Panc1 (cell line): ENCODE measurements at regions not wholly inside any gene's neighbourhood (a gene's known extent, or its start where the extent isn't known, plus 50 kb on each side); places are given as distances from the start of the nearest gene placed in this dataset.

Source experiments
- POLR2AphosphoS5 ChIP-seq: IDR thresholded peaks from 2 replicates; pipeline ENCODE4 v1.6.1; 2012; ENCODE audit warnings: mild to moderate bottlenecking, low read depth, low read length, moderate library complexity
- TCF7L2 ChIP-seq: IDR thresholded peaks from 2 replicates; pipeline ENCODE4 v1.6.1; 2011; ENCODE audit warnings: mild to moderate bottlenecking, low read depth, low read length, inconsistent platforms
- TF ChIP-seq, protein P1 (sequence below), 2 experiments: IDR thresholded peaks; 2 replicates each; pipeline ENCODE4 v1.6.1; 2011 to 2012; ENCODE audit warnings: low read depth in 2 of 2, control low read depth in 1 of 2, low read length in 1 of 2, mild to moderate bottlenecking in 1 of 2, moderate library complexity in 1 of 2; ENCODE audit not compliant: insufficient read depth in 1 of 2
- TF ChIP-seq, protein P2 (sequence below): fragments of 450-650 bp; IDR thresholded peaks from 2 replicates; pipeline ENCODE4 v1.5.1; 2017; ENCODE audit warnings: mild to moderate bottlenecking

DNA sequence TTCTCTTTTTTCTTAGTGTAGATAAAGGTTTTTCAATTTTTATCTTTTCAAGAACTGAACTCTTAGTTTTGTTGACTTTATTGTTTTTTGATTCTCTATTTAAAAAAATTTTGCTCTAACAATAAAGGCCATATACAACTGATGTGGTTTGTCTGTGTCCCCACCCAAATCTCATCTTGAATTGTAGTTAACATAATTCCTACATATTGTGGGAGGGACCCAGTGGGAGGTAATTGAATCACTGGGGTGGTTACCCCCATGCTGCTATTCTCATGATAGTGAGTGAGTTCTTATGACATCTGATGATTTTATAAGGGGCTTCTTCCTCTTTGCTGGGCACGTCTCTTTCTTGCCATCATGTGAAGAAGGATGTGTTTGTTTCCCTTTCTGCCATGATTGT is 199.8 kb downstream of the DHX35 start:
- TF ChIP-seq, protein P1, sequence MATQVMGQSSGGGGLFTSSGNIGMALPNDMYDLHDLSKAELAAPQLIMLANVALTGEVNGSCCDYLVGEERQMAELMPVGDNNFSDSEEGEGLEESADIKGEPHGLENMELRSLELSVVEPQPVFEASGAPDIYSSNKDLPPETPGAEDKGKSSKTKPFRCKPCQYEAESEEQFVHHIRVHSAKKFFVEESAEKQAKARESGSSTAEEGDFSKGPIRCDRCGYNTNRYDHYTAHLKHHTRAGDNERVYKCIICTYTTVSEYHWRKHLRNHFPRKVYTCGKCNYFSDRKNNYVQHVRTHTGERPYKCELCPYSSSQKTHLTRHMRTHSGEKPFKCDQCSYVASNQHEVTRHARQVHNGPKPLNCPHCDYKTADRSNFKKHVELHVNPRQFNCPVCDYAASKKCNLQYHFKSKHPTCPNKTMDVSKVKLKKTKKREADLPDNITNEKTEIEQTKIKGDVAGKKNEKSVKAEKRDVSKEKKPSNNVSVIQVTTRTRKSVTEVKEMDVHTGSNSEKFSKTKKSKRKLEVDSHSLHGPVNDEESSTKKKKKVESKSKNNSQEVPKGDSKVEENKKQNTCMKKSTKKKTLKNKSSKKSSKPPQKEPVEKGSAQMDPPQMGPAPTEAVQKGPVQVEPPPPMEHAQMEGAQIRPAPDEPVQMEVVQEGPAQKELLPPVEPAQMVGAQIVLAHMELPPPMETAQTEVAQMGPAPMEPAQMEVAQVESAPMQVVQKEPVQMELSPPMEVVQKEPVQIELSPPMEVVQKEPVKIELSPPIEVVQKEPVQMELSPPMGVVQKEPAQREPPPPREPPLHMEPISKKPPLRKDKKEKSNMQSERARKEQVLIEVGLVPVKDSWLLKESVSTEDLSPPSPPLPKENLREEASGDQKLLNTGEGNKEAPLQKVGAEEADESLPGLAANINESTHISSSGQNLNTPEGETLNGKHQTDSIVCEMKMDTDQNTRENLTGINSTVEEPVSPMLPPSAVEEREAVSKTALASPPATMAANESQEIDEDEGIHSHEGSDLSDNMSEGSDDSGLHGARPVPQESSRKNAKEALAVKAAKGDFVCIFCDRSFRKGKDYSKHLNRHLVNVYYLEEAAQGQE (IDR thresholded peaks at IDR 0.05; ENCODE audit: insufficient read depth in 1 of 2, low read depth in 2 of 2, low read length in 1 of 2), result no peak
- TF ChIP-seq, protein P2, sequence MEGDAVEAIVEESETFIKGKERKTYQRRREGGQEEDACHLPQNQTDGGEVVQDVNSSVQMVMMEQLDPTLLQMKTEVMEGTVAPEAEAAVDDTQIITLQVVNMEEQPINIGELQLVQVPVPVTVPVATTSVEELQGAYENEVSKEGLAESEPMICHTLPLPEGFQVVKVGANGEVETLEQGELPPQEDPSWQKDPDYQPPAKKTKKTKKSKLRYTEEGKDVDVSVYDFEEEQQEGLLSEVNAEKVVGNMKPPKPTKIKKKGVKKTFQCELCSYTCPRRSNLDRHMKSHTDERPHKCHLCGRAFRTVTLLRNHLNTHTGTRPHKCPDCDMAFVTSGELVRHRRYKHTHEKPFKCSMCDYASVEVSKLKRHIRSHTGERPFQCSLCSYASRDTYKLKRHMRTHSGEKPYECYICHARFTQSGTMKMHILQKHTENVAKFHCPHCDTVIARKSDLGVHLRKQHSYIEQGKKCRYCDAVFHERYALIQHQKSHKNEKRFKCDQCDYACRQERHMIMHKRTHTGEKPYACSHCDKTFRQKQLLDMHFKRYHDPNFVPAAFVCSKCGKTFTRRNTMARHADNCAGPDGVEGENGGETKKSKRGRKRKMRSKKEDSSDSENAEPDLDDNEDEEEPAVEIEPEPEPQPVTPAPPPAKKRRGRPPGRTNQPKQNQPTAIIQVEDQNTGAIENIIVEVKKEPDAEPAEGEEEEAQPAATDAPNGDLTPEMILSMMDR, result no peak
- no peak for TF ChIP-seq TCF7L2
- TF ChIP-seq POLR2AphosphoS5, result no peak
